ENCODE measurements at regions not wholly inside any gene's neighbourhood (a gene's known extent, or its start where the extent isn't known, plus 50 kb on each side); places are given as distances from the start of the nearest gene placed in this dataset.
"Not testable (repeated sequence)": the region's sequence is repeated elsewhere in the genome, so short reads cannot be mapped to it uniquely, and the experiment has no call there.

- Histone ChIP-seq H3K27me3 (no peaks in the 10 kb centered on the region), H3K36me3 (no peaks in the 10 kb centered on the region), H3K4me1 (ENCODE audit: insufficient read depth) (no peaks in the 10 kb centered on the region), H3K4me3 (no peak overlapping the region), H3K9me3 (no peaks in the 10 kb centered on the region), H3K27ac (no peak overlapping the region)
- 68 to 75% (median 74%) methylated on average over 1 of the region's 1 CpG for WGBS, 3 donors
- TF ChIP-seq POLR2A (IDR thresholded peaks at IDR 0.05) (no peak), EP300 (IDR thresholded peaks at IDR 0.05) (no peak), CTCF (IDR thresholded peaks at IDR 0.05) (no peak)
- no peak for DNase-seq
- intact Hi-C loops (cut with DNase I), result no loop called here
Observed at GRCh38 chr4:62601737-62602136, 1401.6 kb downstream of the ADGRL3 start.

GRCh38 chr4:62595265-62595664 is 1395.1 kb downstream of the ADGRL3 start:
- H3K27me3 ChIP-seq; H3K27ac ChIP-seq; H3K36me3 ChIP-seq; intact Hi-C loops (cut with DNase I); H3K9me3 ChIP-seq; DNase-seq; H3K4me3 ChIP-seq; H3K4me1 ChIP-seq (ENCODE audit: insufficient read depth): not testable (repeated sequence)
- 73 to 81% (median 73%) methylated on average over 12 of the region's 12 CpGs for WGBS, 3 donors

- TF ChIP-seq CTCF (IDR thresholded peaks at IDR 0.05) (no peak), POLR2A (IDR thresholded peaks at IDR 0.05) (no peak), EP300 (IDR thresholded peaks at IDR 0.05) (no peak)
- H3K4me3 ChIP-seq, result no peak overlapping the region
- H3K27me3 ChIP-seq, result no peaks in the 10 kb centered on the region
- no peaks in the 10 kb centered on the region for H3K9me3 ChIP-seq
- WGBS, 3 donors, result 78 to 88% (median 81%) methylated on average over 2 of the region's 2 CpGs
- no peak overlapping the region for H3K27ac ChIP-seq
- intact Hi-C loops (cut with DNase I), result no loop called here
- DNase-seq, result no peak
- peaks cover 2% of the 10 kb centered on the region for H3K4me1 ChIP-seq (ENCODE audit: insufficient read depth)
- no peaks in the 10 kb centered on the region for H3K36me3 ChIP-seq
Observed at GRCh38 chr4:62591756-62592155, 1391.6 kb downstream of the ADGRL3 start.

- H3K36me3 ChIP-seq, result no peaks in the 10 kb centered on the region
- no peak for DNase-seq
- TF ChIP-seq CTCF (IDR thresholded peaks at IDR 0.05) (no peak), POLR2A (IDR thresholded peaks at IDR 0.05) (no peak), EP300 (IDR thresholded peaks at IDR 0.05) (no peak)
- intact Hi-C loops (cut with DNase I), result no loop called here
- H3K27ac ChIP-seq, result no peak overlapping the region
- no peak overlapping the region for H3K4me3 ChIP-seq
- H3K9me3 ChIP-seq, result no peaks in the 10 kb centered on the region
- H3K27me3 ChIP-seq, result no peaks in the 10 kb centered on the region
- 89 to 100% (median 100%) methylated on average over 1 of the region's 1 CpG for WGBS, 3 donors
- no peaks in the 10 kb centered on the region for H3K4me1 ChIP-seq (ENCODE audit: insufficient read depth)
Observed at GRCh38 chr4:62588671-62589070, 1388.5 kb downstream of the ADGRL3 start.

DNA sequence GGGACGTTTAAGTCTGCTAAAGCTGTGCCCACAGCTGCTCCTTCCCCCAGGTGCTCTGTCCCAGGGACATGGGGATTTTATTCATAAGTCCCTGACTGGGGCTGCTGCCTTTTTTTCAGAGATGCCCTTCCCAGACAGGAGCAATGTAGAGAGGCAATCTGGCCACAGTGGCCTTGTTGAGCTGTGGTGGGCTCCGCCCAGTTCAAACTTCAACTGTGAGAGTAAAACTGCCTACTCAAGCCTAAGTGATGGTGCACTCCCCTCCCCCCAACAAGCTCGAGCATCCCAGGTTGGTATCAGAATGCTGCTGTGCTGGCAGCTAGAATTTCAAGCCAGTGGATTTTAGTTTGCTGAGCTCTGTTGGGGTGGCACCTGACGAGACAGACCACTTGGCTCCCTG is 1371.4 kb downstream of the ADGRL3 start:
- DNase-seq, result no peak
- no peaks in the 10 kb centered on the region for H3K36me3 ChIP-seq
- intact Hi-C loops (cut with DNase I), result no loop called here
- H3K4me3 ChIP-seq, result no peak overlapping the region
- no peak overlapping the region for H3K27ac ChIP-seq
- no peaks in the 10 kb centered on the region for H3K27me3 ChIP-seq
- WGBS, 3 donors, result 75 to 81% (median 78%) methylated on average over 4 of the region's 4 CpGs
- H3K9me3 ChIP-seq, result no peaks in the 10 kb centered on the region
- H3K4me1 ChIP-seq (ENCODE audit: insufficient read depth), result no peaks in the 10 kb centered on the region
- TF ChIP-seq POLR2A (IDR thresholded peaks at IDR 0.05) (no peak), CTCF (IDR thresholded peaks at IDR 0.05) (no peak), EP300 (IDR thresholded peaks at IDR 0.05) (no peak)

Measured in ovary (tissue), 7 donors.